ENCODE measurements at regions not wholly inside any gene's neighbourhood (a gene's known extent, or its start where the extent isn't known, plus 50 kb on each side); places are given as distances from the start of the nearest gene placed in this dataset.

DNA sequence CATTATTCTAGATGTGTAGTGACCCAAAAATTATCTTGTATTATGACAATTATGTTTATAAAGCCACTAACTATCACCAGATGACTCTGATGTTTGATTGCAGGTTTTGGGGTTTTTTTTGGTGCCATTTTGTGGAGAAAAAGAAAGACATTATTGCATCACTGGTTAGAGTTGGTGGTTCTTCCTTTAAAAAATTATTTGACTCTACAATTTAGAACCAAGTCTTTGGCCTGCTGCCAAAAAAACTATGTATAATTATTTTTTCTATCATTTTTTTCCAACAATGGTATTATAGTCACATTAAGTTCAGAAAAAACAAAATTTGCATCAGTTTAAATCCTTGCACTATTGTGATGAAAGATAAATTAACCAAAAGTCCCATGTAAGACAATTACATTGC is 258.6 kb upstream of the GRM7 start:
- TF ChIP-seq POLR2AphosphoS5 (IDR thresholded peaks at IDR 0.05) (no peak), CTCF (IDR thresholded peaks at IDR 0.05; ENCODE audit: poor library complexity, severe bottlenecking) (no peak), RAD21 (conservative IDR thresholded peaks at IDR 0.05) (no peak)
- TF ChIP-seq, protein P1, sequence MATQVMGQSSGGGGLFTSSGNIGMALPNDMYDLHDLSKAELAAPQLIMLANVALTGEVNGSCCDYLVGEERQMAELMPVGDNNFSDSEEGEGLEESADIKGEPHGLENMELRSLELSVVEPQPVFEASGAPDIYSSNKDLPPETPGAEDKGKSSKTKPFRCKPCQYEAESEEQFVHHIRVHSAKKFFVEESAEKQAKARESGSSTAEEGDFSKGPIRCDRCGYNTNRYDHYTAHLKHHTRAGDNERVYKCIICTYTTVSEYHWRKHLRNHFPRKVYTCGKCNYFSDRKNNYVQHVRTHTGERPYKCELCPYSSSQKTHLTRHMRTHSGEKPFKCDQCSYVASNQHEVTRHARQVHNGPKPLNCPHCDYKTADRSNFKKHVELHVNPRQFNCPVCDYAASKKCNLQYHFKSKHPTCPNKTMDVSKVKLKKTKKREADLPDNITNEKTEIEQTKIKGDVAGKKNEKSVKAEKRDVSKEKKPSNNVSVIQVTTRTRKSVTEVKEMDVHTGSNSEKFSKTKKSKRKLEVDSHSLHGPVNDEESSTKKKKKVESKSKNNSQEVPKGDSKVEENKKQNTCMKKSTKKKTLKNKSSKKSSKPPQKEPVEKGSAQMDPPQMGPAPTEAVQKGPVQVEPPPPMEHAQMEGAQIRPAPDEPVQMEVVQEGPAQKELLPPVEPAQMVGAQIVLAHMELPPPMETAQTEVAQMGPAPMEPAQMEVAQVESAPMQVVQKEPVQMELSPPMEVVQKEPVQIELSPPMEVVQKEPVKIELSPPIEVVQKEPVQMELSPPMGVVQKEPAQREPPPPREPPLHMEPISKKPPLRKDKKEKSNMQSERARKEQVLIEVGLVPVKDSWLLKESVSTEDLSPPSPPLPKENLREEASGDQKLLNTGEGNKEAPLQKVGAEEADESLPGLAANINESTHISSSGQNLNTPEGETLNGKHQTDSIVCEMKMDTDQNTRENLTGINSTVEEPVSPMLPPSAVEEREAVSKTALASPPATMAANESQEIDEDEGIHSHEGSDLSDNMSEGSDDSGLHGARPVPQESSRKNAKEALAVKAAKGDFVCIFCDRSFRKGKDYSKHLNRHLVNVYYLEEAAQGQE (IDR thresholded peaks at IDR 0.05; ENCODE audit: borderline replicate concordance) = no peak
